ENCODE measurements at regions not wholly inside any gene's neighbourhood (a gene's known extent, or its start where the extent isn't known, plus 50 kb on each side); places are given as distances from the start of the nearest gene placed in this dataset.

DNA sequence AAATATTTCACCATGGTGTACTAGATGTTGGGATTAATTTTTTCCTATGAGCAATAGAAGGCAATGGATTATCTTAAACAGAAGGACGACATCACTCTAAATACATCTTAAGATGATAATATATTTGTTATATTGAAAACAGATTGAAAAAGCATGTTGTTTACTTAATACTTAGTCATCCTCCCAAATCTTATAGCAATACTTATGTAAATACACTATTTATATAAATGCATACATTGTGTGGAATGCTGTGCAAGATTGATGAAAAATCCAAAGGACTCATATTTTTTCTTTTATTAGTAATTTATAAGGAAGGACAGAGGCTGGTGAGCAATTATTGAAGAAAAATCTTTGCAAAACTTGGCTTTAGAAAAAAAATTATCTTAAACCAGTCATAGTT, 593.5 kb downstream of the MMUT start:
- Histone ChIP-seq H3K4me2 (ENCODE audit: low read depth, low read length) (no peak overlapping the region), H3K9me3 (ENCODE audit: low read length) (no peaks in the 10 kb centered on the region), H3K9ac (ENCODE audit: insufficient read depth, low read depth, low read length) (no peak overlapping the region), H3K79me2 (ENCODE audit: insufficient read depth, low read length) (no peaks in the 10 kb centered on the region), H3K27me3 (ENCODE audit: control insufficient read depth in 1 of 2, insufficient read depth in 2 of 2, low read length in 2 of 2) (peaks cover 0 to 4% of the 10 kb centered on the region in 2 experiments; a peak in 1 of 5 replicates), H3K36me3 (replicated peaks in 1 of 2; ENCODE audit: control insufficient read depth in 1 of 2, insufficient read depth in 2 of 2, low read length in 2 of 2) (no peaks in the 10 kb centered on the region), H2AFZ (ENCODE audit: low read length) (no peak overlapping the region), H3K4me1 (ENCODE audit: insufficient read depth, low read length) (no peaks in the 10 kb centered on the region), H3K27ac (ENCODE audit: extremely low read length, insufficient read depth, low read length) (no peak overlapping the region), H3K4me3 (replicated peaks in 1 of 3; ENCODE audit: insufficient read depth in 1 of 3, low read depth in 2 of 3, low read length in 3 of 3) (no peak overlapping the region), H4K20me1 (ENCODE audit: insufficient read depth, low read length) (no peaks in the 10 kb centered on the region)
- in situ Hi-C loops (cut with HindIII; ENCODE audit: extremely low pct_ligation_motif_present, low pct_unique_long_range_greater_than_20kb): no loop called here
- BruUV-seq (replicated peaks): no TSS peak
- POLR2A ChIA-PET: no interaction called here
- CTCF ChIA-PET (ENCODE audit: low intra/inter-chr PET ratio, low total read pairs): no interaction called here
- TF ChIP-seq, protein P1, sequence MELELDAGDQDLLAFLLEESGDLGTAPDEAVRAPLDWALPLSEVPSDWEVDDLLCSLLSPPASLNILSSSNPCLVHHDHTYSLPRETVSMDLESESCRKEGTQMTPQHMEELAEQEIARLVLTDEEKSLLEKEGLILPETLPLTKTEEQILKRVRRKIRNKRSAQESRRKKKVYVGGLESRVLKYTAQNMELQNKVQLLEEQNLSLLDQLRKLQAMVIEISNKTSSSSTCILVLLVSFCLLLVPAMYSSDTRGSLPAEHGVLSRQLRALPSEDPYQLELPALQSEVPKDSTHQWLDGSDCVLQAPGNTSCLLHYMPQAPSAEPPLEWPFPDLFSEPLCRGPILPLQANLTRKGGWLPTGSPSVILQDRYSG (CRISPR knock-in tag; IDR thresholded peaks at IDR 0.05): no peak
- TF ChIP-seq ZNF619 (CRISPR knock-in tag; IDR thresholded peaks at IDR 0.05) (no peak), FOXA1 (IDR thresholded peaks at IDR 0.05) (peak; percentile 56; the same call in 1 of the 2 replicates), FOXA1 (CRISPR knock-in tag; IDR thresholded peaks at IDR 0.05) (no peak)
- intact Hi-C loops (cut with micrococcal nuclease; ENCODE audit: unreplicated experiment): no loop called here
- no peak for DNase-seq (ENCODE audit: low spot score)
- ATAC-seq: no peak
- 0% methylated on average over 1 of the region's 1 CpG for WGBS (ENCODE audit: low lambda C conversion rate)
- no peak for FAIRE-seq

DNA sequence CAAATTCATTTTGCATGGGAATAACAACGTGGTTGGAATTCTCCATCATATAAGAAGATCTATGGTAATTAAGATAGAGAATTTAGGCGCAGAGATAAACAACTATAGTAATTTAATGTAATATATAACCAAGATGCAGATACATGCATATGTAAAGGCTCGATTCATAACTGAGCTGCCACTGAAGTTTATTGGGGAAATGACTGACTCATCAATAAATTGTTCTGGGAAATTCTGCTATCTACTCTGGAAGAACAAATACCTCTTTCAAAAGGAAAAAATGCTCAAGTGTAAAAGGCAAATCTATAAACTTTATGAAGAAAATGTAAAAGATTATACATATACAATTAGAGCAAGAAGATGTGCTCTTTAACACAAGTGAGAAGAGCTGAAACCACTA, 596.4 kb downstream of the MMUT start:
- in situ Hi-C loops (cut with HindIII; ENCODE audit: extremely low pct_ligation_motif_present, low pct_unique_long_range_greater_than_20kb): no loop called here
- Histone ChIP-seq H2AFZ (ENCODE audit: low read length) (no peak overlapping the region), H3K79me2 (ENCODE audit: insufficient read depth, low read length) (no peaks in the 10 kb centered on the region), H3K27me3 (ENCODE audit: control insufficient read depth in 1 of 2, insufficient read depth in 2 of 2, low read length in 2 of 2) (no peaks in the 10 kb centered on the region; a peak in 1 of 5 replicates), H3K36me3 (replicated peaks in 1 of 2; ENCODE audit: control insufficient read depth in 1 of 2, insufficient read depth in 2 of 2, low read length in 2 of 2) (no peaks in the 10 kb centered on the region), H3K4me2 (ENCODE audit: low read depth, low read length) (no peak overlapping the region), H3K9me3 (ENCODE audit: low read length) (no peaks in the 10 kb centered on the region), H3K27ac (ENCODE audit: extremely low read length, insufficient read depth, low read length) (no peak overlapping the region), H3K4me3 (replicated peaks in 1 of 3; ENCODE audit: insufficient read depth in 1 of 3, low read depth in 2 of 3, low read length in 3 of 3) (no peak overlapping the region), H3K4me1 (ENCODE audit: insufficient read depth, low read length) (no peaks in the 10 kb centered on the region), H3K9ac (ENCODE audit: insufficient read depth, low read depth, low read length) (no peak overlapping the region), H4K20me1 (ENCODE audit: insufficient read depth, low read length) (no peaks in the 10 kb centered on the region)
- intact Hi-C loops (cut with micrococcal nuclease; ENCODE audit: unreplicated experiment): no loop called here
- WGBS (ENCODE audit: low lambda C conversion rate): under 1% methylated on average over 3 of the region's 3 CpGs
- ChIA-PET CTCF (ENCODE audit: low intra/inter-chr PET ratio, low total read pairs) (no interaction called here), POLR2A (no interaction called here)
- ATAC-seq: no peak
- no TSS peak for BruUV-seq (replicated peaks)
- peak; percentile 83 to 92 for TF ChIP-seq MAFK (conservative IDR thresholded peaks at IDR 0.05 in 1 of 2, IDR thresholded peaks at IDR 0.05 in 1 of 2; ENCODE audit: low read length in 2 of 2)
- TF ChIP-seq FIP1L1 (IDR thresholded peaks at IDR 0.05; ENCODE audit: borderline replicate concordance, insufficient read depth, low read depth, low read length): no peak
- peak; percentile 87 for TF ChIP-seq MAFF (IDR thresholded peaks at IDR 0.05; ENCODE audit: low read depth, low read length)
- no peak for TF ChIP-seq ZNF761 (CRISPR knock-in tag; conservative IDR thresholded peaks at IDR 0.05)
- TF ChIP-seq RARA (CRISPR knock-in tag; IDR thresholded peaks at IDR 0.05): no peak
- TF ChIP-seq ZNF496 (CRISPR knock-in tag; IDR thresholded peaks at IDR 0.05; ENCODE audit: insufficient replicate concordance): no peak
- FAIRE-seq: no peak
- no peak for DNase-seq (ENCODE audit: low spot score)
